ENCODE measurements at regions not wholly inside any gene's neighbourhood (a gene's known extent, or its start where the extent isn't known, plus 50 kb on each side); places are given as distances from the start of the nearest gene placed in this dataset.

- no peak overlapping the region for H3K4me3 ChIP-seq (ENCODE audit: low read length)
- no peaks in the 10 kb centered on the region for H3F3A ChIP-seq (ENCODE audit: insufficient read depth, low read length)
- no peaks in the 10 kb centered on the region for H3K9me3 ChIP-seq (replicated peaks; ENCODE audit: insufficient read depth, low read length)
- no peak overlapping the region for H3K9ac ChIP-seq (ENCODE audit: low read length)
- H3K27ac ChIP-seq (ENCODE audit: low read length): no peak overlapping the region
- H3K36me3 ChIP-seq (replicated peaks; ENCODE audit: insufficient read depth, low read length): no peaks in the 10 kb centered on the region
- H3K27me3 ChIP-seq (replicated peaks; ENCODE audit: insufficient read depth, low read length): no peaks in the 10 kb centered on the region
- H3K9me2 ChIP-seq (replicated peaks; ENCODE audit: insufficient read depth, low read length): no peaks in the 10 kb centered on the region
- TF ChIP-seq EZH2 (optimal IDR thresholded peaks at IDR 0.05; ENCODE audit: low read depth, low read length) (no peak), EZH2phosphoT487 (IDR thresholded peaks at IDR 0.05; ENCODE audit: low read length) (no peak), CTCF (IDR thresholded peaks at IDR 0.05; ENCODE audit: low read length) (no peak)
- no peaks in the 10 kb centered on the region for H3K4me1 ChIP-seq (ENCODE audit: low read length)
- DNase-seq: no peak
- no peaks in the 10 kb centered on the region for H4K20me1 ChIP-seq (ENCODE audit: insufficient read depth, low read length)
- H2AFZ ChIP-seq (ENCODE audit: low read length): no peak overlapping the region
- no peaks in the 10 kb centered on the region for H3K79me2 ChIP-seq (ENCODE audit: low read length)
- no peak overlapping the region for H3K4me2 ChIP-seq (ENCODE audit: low read depth, low read length)
Observed at GRCh38 chr3:72195895-72196294, 410.9 kb upstream of the PROK2 start.

- H2AFZ ChIP-seq (ENCODE audit: low read length): no peak overlapping the region
- no peaks in the 10 kb centered on the region for H3K4me1 ChIP-seq (ENCODE audit: low read length)
- H3K27ac ChIP-seq (ENCODE audit: low read length): no peak overlapping the region
- H3K4me3 ChIP-seq (ENCODE audit: low read length): no peak overlapping the region
- H4K20me1 ChIP-seq (ENCODE audit: insufficient read depth, low read length): no peaks in the 10 kb centered on the region
- no peak overlapping the region for H3K9ac ChIP-seq (ENCODE audit: low read length)
- DNase-seq: no peak
- no peaks in the 10 kb centered on the region for H3K79me2 ChIP-seq (ENCODE audit: low read length)
- H3K9me3 ChIP-seq (replicated peaks; ENCODE audit: insufficient read depth, low read length): no peaks in the 10 kb centered on the region
- H3K9me2 ChIP-seq (replicated peaks; ENCODE audit: insufficient read depth, low read length): no peaks in the 10 kb centered on the region
- H3K36me3 ChIP-seq (replicated peaks; ENCODE audit: insufficient read depth, low read length): no peaks in the 10 kb centered on the region
- TF ChIP-seq EZH2phosphoT487 (IDR thresholded peaks at IDR 0.05; ENCODE audit: low read length): no peak
- no peak for TF ChIP-seq EZH2 (optimal IDR thresholded peaks at IDR 0.05; ENCODE audit: low read depth, low read length)
- TF ChIP-seq CTCF (IDR thresholded peaks at IDR 0.05; ENCODE audit: low read length): no peak
- H3F3A ChIP-seq (ENCODE audit: insufficient read depth, low read length): no peaks in the 10 kb centered on the region
- no peaks in the 10 kb centered on the region for H3K27me3 ChIP-seq (replicated peaks; ENCODE audit: insufficient read depth, low read length)
- no peak overlapping the region for H3K4me2 ChIP-seq (ENCODE audit: low read depth, low read length)
Observed at GRCh38 chr3:72194458-72194857, 409.5 kb upstream of the PROK2 start.

GRCh38 chr3:72193771-72194430 is 409.0 kb upstream of the PROK2 start:
- no peaks in the 10 kb centered on the region for H4K20me1 ChIP-seq (ENCODE audit: insufficient read depth, low read length)
- H3K27ac ChIP-seq (ENCODE audit: low read length): no peak overlapping the region
- H3F3A ChIP-seq (ENCODE audit: insufficient read depth, low read length): no peaks in the 10 kb centered on the region
- H3K4me2 ChIP-seq (ENCODE audit: low read depth, low read length): no peak overlapping the region
- TF ChIP-seq EZH2phosphoT487 (IDR thresholded peaks at IDR 0.05; ENCODE audit: low read length) (no peak), CTCF (IDR thresholded peaks at IDR 0.05; ENCODE audit: low read length) (no peak), EZH2 (optimal IDR thresholded peaks at IDR 0.05; ENCODE audit: low read depth, low read length) (no peak)
- H3K36me3 ChIP-seq (replicated peaks; ENCODE audit: insufficient read depth, low read length): no peaks in the 10 kb centered on the region
- no peaks in the 10 kb centered on the region for H3K9me3 ChIP-seq (replicated peaks; ENCODE audit: insufficient read depth, low read length)
- H3K4me3 ChIP-seq (ENCODE audit: low read length): no peak overlapping the region
- H3K79me2 ChIP-seq (ENCODE audit: low read length): no peaks in the 10 kb centered on the region
- no peaks in the 10 kb centered on the region for H3K27me3 ChIP-seq (replicated peaks; ENCODE audit: insufficient read depth, low read length)
- no peak overlapping the region for H2AFZ ChIP-seq (ENCODE audit: low read length)
- no peaks in the 10 kb centered on the region for H3K9me2 ChIP-seq (replicated peaks; ENCODE audit: insufficient read depth, low read length)
- DNase-seq: no peak
- no peak overlapping the region for H3K9ac ChIP-seq (ENCODE audit: low read length)
- H3K4me1 ChIP-seq (ENCODE audit: low read length): no peaks in the 10 kb centered on the region
